ENCODE measurements at regions not wholly inside any gene's neighbourhood (a gene's known extent, or its start where the extent isn't known, plus 50 kb on each side); places are given as distances from the start of the nearest gene placed in this dataset.

DNA sequence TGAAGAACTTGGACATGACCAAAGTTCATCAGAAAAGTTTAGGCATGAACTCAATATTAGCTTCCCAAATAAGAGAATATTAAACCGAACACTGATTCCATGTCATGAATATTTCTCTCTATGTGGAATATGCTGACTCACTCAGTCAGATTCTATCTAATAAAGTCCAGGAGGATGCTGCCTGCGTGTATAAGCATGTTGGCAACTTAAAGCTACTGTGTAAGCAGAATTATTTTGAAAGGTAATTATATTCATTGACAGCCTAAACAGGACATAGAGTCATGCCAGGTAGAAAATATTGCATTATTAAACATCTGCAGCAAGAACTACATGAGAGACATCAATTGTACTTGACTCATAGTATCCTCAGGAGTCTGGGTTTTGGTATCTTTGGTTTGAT is 367.9 kb upstream of the SPOCK3 start:
- TF ChIP-seq, protein P1, sequence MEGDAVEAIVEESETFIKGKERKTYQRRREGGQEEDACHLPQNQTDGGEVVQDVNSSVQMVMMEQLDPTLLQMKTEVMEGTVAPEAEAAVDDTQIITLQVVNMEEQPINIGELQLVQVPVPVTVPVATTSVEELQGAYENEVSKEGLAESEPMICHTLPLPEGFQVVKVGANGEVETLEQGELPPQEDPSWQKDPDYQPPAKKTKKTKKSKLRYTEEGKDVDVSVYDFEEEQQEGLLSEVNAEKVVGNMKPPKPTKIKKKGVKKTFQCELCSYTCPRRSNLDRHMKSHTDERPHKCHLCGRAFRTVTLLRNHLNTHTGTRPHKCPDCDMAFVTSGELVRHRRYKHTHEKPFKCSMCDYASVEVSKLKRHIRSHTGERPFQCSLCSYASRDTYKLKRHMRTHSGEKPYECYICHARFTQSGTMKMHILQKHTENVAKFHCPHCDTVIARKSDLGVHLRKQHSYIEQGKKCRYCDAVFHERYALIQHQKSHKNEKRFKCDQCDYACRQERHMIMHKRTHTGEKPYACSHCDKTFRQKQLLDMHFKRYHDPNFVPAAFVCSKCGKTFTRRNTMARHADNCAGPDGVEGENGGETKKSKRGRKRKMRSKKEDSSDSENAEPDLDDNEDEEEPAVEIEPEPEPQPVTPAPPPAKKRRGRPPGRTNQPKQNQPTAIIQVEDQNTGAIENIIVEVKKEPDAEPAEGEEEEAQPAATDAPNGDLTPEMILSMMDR (IDR thresholded peaks at IDR 0.05) = no peak
- Mint-ChIP-seq H3K9me3 (ENCODE audit: low read depth) (no peaks in the 10 kb centered on the region), H3K27ac (ENCODE audit: unreplicated experiment) (no peak overlapping the region), H3K27me3 (ENCODE audit: low read depth) (peaks cover 7% of the 10 kb centered on the region), H3K4me3 (ENCODE audit: unreplicated experiment) (no peak overlapping the region), H3K4me1 (ENCODE audit: low read depth) (no peaks in the 10 kb centered on the region), H3K36me3 (ENCODE audit: low read depth) (no peaks in the 10 kb centered on the region)
- DNase-seq (ENCODE audit: low spot score) = no peak

DNA sequence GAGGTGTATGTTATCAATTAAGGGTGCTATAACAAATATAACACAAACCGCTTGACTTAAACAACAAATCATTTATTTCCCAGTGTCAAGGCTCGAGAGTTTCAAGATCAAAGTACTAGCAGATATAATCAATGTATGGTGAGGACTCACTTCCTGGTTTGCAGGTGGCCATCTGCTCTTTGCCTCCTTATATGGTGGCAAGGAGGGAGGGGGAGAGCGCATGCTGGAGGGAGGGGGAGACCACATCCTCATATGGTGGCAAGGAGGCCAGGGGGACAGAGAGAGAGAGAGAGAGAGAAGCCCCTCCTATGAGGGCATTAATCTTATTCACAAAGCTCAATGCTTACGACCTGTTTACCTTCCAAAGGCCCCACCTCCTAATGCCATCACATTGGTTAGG is 372.3 kb upstream of the SPOCK3 start:
- TF ChIP-seq, protein P1 (IDR thresholded peaks at IDR 0.05) = no peak
- no peaks in the 10 kb centered on the region for H3K9me3 Mint-ChIP-seq (ENCODE audit: low read depth)
- H3K4me3 Mint-ChIP-seq (ENCODE audit: unreplicated experiment) = no peak overlapping the region
- H3K4me1 Mint-ChIP-seq (ENCODE audit: low read depth) = no peaks in the 10 kb centered on the region
- H3K27ac Mint-ChIP-seq (ENCODE audit: unreplicated experiment) = no peak overlapping the region
- H3K27me3 Mint-ChIP-seq (ENCODE audit: low read depth) = peaks cover 7% of the 10 kb centered on the region
- no peaks in the 10 kb centered on the region for H3K36me3 Mint-ChIP-seq (ENCODE audit: low read depth)
- no peak for DNase-seq (ENCODE audit: low spot score)

DNA sequence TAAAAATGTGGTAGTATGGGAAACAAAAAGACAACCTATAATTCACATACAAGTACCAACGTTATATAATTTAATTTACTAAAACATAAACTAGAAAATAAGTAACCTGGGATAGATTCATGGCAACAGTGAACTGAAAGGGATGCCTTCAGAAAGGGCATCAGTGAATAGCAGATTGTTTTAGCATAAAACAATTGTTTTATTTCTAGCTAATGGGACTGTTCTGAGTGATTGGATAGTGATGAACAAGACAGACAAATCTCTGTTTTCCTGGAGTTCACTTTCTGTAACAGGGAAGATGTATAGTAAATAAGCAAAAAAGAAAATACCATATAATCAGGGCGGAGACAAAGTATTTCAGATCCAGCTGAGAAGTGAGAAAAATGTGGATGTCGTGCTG is 379.1 kb upstream of the SPOCK3 start:
- Mint-ChIP-seq H3K27ac (ENCODE audit: unreplicated experiment) (no peak overlapping the region), H3K9me3 (ENCODE audit: low read depth) (no peaks in the 10 kb centered on the region)

DNA sequence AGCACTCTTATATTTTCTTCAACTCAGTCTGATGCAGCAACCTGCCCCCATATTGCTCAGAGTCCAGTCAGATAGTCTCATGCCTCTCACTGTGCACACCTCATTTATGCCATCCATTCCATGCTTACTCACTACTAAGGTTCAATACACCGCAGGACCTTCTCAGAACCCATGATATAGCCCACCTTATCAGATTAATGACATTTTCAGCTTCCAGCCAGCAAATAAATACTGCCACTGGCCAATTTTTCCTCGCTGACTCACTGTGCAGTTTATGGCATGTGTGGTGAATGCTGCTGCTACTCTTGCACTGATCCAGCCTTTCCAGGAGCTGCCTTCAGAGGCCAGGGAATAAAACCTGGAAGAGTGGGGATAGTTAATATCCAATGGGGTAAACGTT is 380.6 kb upstream of the SPOCK3 start:
- Mint-ChIP-seq H3K4me3 (ENCODE audit: unreplicated experiment) (no peak overlapping the region), H3K36me3 (ENCODE audit: low read depth) (no peaks in the 10 kb centered on the region), H3K4me1 (ENCODE audit: low read depth) (no peaks in the 10 kb centered on the region), H3K27me3 (ENCODE audit: low read depth) (peaks cover 3% of the 10 kb centered on the region), H3K27ac (ENCODE audit: unreplicated experiment) (no peak overlapping the region), H3K9me3 (ENCODE audit: low read depth) (no peaks in the 10 kb centered on the region)
- DNase-seq (ENCODE audit: low spot score) = no peak
- TF ChIP-seq, protein P1 (IDR thresholded peaks at IDR 0.05) = no peak

More for the DNA sequence above, 379.1 kb upstream of the SPOCK3 start:
- H3K4me1 Mint-ChIP-seq (ENCODE audit: low read depth) = no peaks in the 10 kb centered on the region
- DNase-seq (ENCODE audit: low spot score) = no peak
- H3K36me3 Mint-ChIP-seq (ENCODE audit: low read depth) = no peaks in the 10 kb centered on the region
- no peak overlapping the region for H3K4me3 Mint-ChIP-seq (ENCODE audit: unreplicated experiment)
- TF ChIP-seq, protein P1 (IDR thresholded peaks at IDR 0.05) = no peak
- H3K27me3 Mint-ChIP-seq (ENCODE audit: low read depth) = peaks cover 2% of the 10 kb centered on the region

DNA sequence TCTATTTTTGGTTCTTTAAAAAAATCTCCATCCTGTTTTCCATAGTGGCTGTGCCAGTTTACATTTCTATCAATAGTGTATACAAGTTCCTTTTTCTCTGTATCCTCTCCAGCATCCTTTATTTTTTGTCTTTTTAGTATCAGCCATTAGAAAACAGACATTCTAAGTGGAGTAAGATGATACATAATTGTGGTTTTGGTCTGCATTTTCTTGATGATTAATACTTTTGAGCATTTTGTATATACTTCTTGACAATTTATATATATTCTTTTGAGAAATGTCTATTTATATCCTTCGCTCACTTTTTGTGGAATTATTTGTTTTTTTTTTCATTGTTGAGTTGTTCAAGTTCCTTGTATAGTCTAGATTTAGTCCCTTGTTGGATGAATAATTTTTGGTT is 382.2 kb upstream of the SPOCK3 start:
- Mint-ChIP-seq H3K4me1 (ENCODE audit: low read depth) (no peaks in the 10 kb centered on the region), H3K36me3 (ENCODE audit: low read depth) (no peaks in the 10 kb centered on the region), H3K27me3 (ENCODE audit: low read depth) (peaks cover 6% of the 10 kb centered on the region), H3K9me3 (ENCODE audit: low read depth) (no peaks in the 10 kb centered on the region), H3K4me3 (ENCODE audit: unreplicated experiment) (no peak overlapping the region), H3K27ac (ENCODE audit: unreplicated experiment) (no peak overlapping the region)
- no peak for DNase-seq (ENCODE audit: low spot score)
- TF ChIP-seq, protein P1 (IDR thresholded peaks at IDR 0.05) = no peak
